H7 (cell line): ENCODE measurements at regions not wholly inside any gene's neighbourhood (a gene's known extent, or its start where the extent isn't known, plus 50 kb on each side); places are given as distances from the start of the nearest gene placed in this dataset.

ENCODE experiments used
- DNase-seq: peaks from one replicate; pipeline ENCODE4 v3.0.0; 2012
- H3K27me3 ChIP-seq: 2 replicates; pipeline ENCODE4 v1.6.0; 2011; ENCODE audit warnings: mild to moderate bottlenecking, low read length; ENCODE audit not compliant: control insufficient read depth, insufficient read depth
- H3K36me3 ChIP-seq: replicated peaks from 2 replicates; pipeline ENCODE4 v1.5.1; 2011; ENCODE audit warnings: low read length; ENCODE audit not compliant: control insufficient read depth, insufficient read depth
- H3K4me3 ChIP-seq: 2 replicates; pipeline ENCODE4 v1.5.1; 2011; ENCODE audit warnings: low read depth, mild to moderate bottlenecking, control low read depth, low read length, moderate library complexity; ENCODE audit not compliant: insufficient read depth

DNA sequence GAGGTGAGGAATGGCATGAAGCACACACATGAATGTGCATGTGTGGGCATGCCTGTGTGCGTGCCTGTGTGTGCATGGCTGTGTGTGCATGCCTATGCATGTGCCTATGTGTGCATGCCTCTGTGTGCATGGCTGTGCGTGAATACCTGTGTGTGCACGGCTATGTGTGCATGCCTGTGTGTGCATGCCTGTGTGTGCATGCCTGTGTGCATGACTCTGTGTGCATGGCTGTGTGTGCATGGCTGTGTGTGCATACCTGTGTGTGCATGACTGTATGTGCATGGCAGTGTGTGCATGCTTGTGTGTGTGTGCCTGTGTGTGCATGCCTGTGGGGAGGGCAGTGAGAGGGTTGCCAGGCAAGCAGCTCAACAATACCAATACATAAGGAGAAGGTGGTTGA is 276.5 kb upstream of the ERCC4 start:
- no peak for DNase-seq
- Histone ChIP-seq H3K27me3 (no peaks in the 10 kb centered on the region), H3K4me3 (no peak overlapping the region), H3K36me3 (no peaks in the 10 kb centered on the region)

DNA sequence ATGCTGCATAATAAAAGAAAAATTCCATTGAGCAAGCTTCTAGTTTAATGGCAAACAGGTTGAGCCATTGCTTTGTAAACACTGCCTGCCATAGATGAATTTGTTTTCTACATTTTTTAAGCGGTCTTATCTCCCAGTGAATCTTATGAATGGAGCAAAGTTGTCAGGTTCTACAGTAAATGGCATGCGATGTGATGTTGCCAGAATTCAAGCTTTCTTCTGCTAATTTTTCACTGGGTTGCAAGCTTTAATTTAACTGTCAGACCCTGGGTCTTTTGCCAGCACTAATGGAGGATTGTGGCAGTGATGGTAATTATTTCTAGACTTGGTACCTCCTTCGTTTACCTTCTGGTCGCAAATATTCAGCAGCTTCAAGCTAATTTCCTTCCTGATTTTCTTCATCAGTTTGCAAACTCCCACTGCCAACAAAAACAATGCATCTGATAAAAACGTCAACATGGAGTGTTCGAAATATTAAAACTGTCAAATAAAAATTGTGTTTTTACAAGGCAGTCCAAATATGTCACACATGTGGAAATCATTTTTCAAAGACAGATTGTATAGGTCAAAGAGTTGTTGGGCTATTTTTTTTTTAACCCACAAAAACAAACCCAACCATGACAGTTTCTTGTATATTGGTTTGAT is 274.2 kb upstream of the ERCC4 start:
- H3K4me3 ChIP-seq = no peak overlapping the region
- no peaks in the 10 kb centered on the region for H3K27me3 ChIP-seq
- DNase-seq = no peak
- H3K36me3 ChIP-seq = no peaks in the 10 kb centered on the region

DNA sequence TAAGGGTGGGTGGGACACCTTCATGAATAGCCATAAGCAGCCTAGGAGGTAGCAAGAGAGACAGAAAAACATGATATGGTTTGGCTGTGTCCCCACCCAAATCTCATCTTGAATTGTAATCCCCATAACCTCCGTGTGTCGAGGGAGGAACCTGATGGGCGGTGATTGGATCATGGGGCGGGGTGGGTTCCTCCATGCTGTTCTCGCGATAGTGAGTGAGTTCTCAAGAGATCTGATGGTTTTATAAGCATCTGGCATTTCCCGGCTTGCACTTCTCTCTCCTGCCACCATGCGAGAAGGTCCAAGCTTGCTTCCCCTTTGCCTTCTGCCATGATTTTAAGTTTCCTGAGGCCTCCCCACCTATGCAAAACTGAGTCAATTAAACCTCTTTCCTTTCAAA is 259.1 kb upstream of the ERCC4 start:
- no peak overlapping the region for H3K4me3 ChIP-seq
- no peaks in the 10 kb centered on the region for H3K36me3 ChIP-seq
- H3K27me3 ChIP-seq = no peaks in the 10 kb centered on the region
- DNase-seq = no peak

DNA sequence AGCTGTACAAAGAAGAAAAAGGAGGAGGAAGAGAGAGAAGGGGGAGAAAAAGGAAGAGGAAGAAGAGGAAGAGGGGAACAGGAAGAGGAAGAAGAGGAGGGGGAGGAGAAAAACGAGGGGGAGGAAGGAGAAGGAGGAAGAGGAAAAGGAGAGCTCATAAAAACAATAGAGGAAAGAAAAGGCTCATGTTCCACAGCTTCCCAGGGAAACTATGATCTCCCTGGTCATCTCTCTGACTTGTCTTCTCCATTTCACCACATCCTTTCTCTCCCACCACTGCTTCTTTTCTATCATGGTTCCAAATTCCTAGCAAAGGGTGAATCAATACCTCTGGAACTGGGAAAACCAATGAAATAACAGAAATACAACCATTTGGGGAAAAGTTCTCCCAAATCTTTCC is 254.1 kb upstream of the ERCC4 start:
- no peak for DNase-seq
- H3K4me3 ChIP-seq = no peak overlapping the region
- no peaks in the 10 kb centered on the region for H3K36me3 ChIP-seq
- no peaks in the 10 kb centered on the region for H3K27me3 ChIP-seq

DNA sequence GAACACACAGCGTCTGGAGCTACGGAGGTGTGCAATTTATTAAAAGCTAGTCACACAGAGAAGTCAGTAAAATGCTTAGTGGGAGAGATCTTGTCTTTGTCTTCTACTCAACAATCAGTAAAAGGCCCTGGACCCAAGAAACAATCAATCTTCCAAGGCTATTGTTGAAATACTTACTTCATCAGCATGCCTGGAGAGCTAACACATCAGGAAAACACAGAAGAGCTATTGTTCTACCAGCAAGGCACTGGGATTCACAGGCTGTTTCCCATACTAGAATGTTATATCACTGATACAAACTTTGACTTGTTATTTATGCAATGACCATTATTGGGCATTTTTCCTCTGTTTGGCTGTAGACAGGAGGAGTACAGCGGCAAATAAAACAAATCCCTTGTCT is 247.8 kb upstream of the ERCC4 start:
- Histone ChIP-seq H3K36me3 (no peaks in the 10 kb centered on the region), H3K4me3 (no peak overlapping the region), H3K27me3 (no peaks in the 10 kb centered on the region)
- no peak for DNase-seq

DNA sequence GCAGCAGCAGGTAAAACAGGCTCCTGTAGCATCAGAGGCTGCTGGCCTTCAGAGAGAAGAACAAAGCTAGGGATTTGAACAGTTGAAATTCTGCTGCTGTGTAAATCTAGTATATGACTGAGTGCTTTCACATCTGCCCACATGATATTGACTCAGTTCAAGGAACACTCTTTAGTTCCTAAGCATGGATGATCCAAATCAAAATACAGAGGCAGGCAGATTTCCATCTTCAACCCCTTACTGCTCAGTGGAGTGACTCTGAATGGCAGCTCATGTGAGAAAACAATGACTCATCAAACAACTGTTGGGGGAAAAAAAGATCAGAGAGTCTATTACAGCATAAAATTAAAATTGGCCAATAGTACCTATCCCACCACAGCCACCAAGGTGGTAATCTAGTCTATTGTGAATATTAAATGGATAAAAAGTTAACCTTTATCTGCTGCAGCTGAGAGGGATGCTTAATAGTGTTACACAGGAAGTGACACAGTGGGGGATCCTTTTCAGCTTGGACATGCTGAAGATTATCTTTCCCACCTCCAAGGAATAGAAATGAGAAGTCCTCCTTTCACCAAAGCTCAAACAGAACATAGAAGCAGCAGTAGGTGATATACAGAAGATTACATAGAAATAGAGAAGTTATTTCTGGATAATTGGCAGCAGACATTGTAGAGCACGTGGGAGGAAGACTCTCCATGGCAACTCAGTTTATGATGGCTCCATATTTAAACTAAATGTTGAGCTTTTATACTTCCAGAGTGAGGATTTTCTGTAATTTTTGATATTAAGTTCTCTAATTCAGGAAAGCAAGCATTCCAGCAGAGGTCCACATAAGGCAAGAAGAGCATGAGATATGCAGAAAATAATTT is 239.7 kb upstream of the ERCC4 start:
- DNase-seq = no peak
- Histone ChIP-seq H3K36me3 (no peaks in the 10 kb centered on the region), H3K4me3 (no peak overlapping the region), H3K27me3 (no peaks in the 10 kb centered on the region)

DNA sequence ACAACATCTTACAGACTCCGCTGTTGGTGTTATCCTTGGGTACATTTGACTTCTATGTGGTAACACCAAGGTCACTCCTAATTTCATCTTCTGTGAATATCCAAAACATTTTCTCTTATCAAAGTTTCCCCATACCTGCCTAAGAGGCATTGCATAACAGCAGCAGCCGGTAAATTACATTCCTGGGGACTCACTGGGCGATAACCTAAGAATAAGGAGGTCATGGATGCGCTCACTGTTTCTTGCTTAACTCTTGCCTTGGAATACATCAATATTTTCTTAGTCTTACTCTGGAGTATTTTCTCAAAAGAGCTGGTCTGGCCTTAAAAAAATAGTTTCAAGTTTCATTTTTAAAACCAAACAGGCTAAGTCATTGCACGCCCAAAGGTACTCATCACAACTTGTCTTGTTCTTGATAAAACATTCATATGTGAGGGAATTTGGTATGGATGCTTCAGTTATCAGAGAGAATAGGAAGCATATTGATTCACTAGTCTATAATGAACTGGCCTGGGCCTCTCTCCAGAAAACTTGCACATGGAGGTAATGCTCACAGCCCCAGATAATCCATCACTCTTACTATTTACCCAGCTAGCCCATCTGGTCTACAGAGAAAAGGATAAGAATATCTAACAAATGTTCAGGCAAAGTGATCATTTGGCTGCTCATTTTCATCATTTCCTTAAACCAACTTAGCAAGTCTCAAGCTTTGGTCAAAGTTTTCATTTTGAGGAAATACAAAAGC is 235.0 kb upstream of the ERCC4 start:
- H3K4me3 ChIP-seq = no peak overlapping the region
- H3K27me3 ChIP-seq = no peaks in the 10 kb centered on the region
- H3K36me3 ChIP-seq = no peaks in the 10 kb centered on the region
- no peak for DNase-seq

DNA sequence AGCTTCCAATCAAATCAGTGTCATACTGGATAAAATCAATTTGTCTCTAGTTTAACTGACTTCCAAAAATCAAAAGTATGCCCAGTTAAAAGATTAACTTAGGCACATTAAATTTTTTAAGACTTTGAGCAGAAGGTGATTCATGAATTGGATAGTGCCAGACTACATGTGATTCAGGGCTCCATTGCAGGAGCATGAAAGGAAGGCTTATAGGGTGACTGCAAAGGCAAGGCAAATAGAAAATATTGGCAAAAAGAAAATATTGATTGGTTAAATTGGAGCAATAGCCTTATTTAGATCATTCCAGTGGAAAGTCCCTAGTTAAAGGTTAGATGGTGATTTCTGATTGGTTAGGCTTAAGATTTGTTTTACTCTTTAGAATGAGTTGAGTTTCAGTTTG is 223.9 kb upstream of the ERCC4 start:
- no peaks in the 10 kb centered on the region for H3K36me3 ChIP-seq
- H3K27me3 ChIP-seq = no peaks in the 10 kb centered on the region
- no peak overlapping the region for H3K4me3 ChIP-seq
- DNase-seq = no peak

DNA sequence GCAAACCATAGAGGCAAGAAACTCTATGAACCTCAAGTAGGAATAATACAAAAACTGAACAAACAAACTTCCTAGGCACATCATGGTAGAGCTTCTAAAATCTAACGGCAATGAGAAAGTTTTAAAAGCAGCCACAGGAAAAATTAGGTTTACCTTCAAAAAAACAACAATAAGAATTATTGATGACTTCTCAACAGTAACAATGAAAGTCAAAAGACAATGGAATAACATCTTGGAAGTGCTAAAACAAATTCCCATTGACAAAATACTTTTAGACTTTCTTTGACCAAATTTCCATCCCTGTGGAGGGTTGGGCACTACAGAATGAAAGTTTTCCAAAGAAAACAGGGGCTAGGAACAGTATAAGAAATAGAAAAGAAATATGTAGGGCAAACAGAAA is 222.9 kb upstream of the ERCC4 start:
- DNase-seq = no peak
- H3K27me3 ChIP-seq = no peaks in the 10 kb centered on the region
- H3K4me3 ChIP-seq = no peak overlapping the region
- H3K36me3 ChIP-seq = no peaks in the 10 kb centered on the region

DNA sequence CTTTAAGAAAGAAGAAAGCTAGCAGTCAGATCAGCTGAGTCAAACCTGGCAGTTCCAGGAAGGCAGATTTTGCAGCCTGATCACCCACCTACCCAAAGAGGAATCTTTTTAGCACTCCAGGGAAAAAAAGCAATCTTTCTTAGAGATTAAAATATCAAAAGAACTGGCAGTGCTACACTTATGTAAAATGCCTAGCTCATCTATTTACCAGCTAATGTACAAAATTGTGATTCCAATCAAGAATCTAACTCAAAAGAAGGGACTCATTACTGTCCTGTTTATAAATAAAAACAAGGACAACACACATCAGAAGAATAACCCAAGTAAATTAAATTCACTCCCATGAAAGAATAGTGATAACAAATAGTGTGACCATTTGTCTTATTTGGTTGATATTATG is 222.4 kb upstream of the ERCC4 start:
- H3K4me3 ChIP-seq = no peak overlapping the region
- no peaks in the 10 kb centered on the region for H3K27me3 ChIP-seq
- no peaks in the 10 kb centered on the region for H3K36me3 ChIP-seq

DNA sequence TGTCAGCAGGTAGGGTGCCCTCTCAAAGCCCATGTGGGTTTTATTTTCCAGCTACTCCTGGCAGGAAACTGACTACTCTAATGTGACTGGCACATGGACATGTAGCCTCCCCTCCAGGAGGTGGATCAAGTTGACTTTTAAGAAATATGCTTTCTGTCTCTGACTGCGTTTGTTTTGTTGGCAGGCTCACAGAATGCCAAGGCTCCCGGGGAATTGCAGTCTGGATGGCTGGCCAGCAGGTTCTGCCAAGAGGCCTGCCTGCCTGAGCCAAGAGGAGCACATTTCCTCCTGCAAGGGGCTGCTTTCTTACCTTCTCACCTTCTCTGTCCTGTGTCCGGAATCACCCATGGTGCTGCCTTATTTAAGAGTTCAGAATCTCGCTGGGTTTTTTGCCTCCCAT is 217.3 kb upstream of the ERCC4 start:
- H3K36me3 ChIP-seq = no peaks in the 10 kb centered on the region
- no peak overlapping the region for H3K4me3 ChIP-seq
- no peaks in the 10 kb centered on the region for H3K27me3 ChIP-seq
- DNase-seq = no peak

More for the DNA sequence above, 222.4 kb upstream of the ERCC4 start:
- no peak for DNase-seq

DNA sequence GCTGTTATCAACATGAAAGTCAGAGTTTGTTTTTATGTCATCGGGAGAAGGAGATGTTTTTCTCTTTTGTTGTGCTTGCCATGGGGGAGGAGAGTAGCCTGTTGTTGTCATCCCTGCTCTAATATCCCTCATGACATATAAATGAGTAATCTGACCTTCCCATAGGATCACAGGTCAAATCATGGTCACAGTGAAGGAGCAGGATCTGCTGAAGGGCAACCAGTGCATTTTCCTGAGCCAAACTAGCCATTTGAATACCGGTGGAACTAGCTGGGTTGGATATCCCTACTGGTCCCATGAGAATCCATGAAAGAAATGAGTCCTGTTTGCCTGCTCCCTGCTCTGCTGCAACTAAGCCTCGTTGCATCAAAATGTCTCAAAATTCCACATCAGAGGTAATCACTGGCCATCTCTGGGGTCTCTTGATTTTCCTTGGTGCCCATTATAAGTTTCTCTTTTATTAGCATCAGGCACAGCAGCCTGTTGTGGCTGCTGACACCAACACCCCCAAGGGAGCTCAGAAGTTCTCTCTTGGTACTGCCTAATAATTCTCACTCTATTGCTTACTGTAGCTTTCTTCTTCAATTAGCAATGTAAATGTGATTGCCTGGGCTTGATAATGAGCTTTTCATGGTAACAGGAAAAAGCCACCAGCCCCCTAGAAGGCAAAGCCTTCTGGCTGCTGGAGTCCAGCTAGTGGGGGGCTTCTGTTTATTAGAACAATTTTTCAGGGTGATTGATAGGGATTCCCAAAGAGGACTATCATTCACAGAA is 211.4 kb upstream of the ERCC4 start:
- Histone ChIP-seq H3K36me3 (no peaks in the 10 kb centered on the region), H3K4me3 (no peak overlapping the region), H3K27me3 (no peaks in the 10 kb centered on the region)
- DNase-seq = peak; percentile 7

DNA sequence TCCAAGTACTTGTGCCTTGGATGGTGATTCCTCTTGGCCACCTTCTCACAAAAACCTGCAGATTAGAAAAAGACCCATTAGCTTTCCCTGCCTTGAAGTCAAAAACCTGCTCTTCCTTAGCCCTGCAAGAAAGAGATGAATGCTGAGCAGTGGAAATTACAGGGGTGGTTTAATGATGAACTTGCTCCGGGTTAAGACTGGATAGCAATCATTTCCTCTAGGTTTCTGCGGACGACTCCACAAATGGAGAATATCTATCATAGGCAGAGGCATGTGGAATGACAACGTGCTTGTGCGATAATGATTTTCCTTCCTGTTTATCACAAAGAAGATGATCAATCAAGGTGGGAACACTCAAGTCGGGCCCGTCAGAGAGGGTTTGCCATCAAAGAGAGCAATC is 201.2 kb upstream of the ERCC4 start:
- DNase-seq = no peak
- no peaks in the 10 kb centered on the region for H3K36me3 ChIP-seq
- no peak overlapping the region for H3K4me3 ChIP-seq
- H3K27me3 ChIP-seq = no peaks in the 10 kb centered on the region

DNA sequence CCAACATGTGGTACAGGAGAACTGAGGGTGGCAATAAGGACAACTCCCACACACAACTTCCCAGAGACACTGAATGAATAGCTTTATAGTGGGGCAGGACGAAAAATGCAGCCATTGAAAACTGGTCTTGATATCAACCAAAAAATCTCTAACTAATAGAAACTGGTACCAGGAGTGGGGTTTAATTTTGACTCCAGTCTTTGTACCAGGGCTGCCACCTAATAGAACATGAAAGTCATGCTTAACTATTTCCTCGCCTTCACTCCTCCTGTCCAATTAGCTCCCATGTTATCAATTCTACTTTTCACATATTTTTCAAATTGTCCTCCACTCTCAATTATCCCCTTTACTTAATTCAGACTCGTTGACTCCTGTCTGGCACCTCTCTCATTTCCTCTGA is 192.0 kb upstream of the ERCC4 start:
- DNase-seq = no peak
- H3K27me3 ChIP-seq = no peaks in the 10 kb centered on the region
- H3K4me3 ChIP-seq = no peak overlapping the region
- no peaks in the 10 kb centered on the region for H3K36me3 ChIP-seq
